Fibroblast of lung (primary cell): ENCODE measurements at regions not wholly inside any gene's neighbourhood (a gene's known extent, or its start where the extent isn't known, plus 50 kb on each side); places are given as distances from the start of the nearest gene placed in this dataset.
A peak's percentile ranks its signal among the peaks of the same experiment; 100 is the strongest.

Source experiments
- DNase-seq, 2 donors: peaks; one replicate each; pipeline versions ENCODE4 v3.0.0 to v3.0.0-alpha.2; 2010; ENCODE audit warnings: low read depth in 2 of 2
- H2AFZ ChIP-seq: 2 replicates; pipeline ENCODE4 v1.5.1; 2012; ENCODE audit warnings: low read length, control low read depth, inconsistent platforms
- H3K27ac ChIP-seq: 2 replicates; pipeline ENCODE4 v1.5.1; 2011; ENCODE audit warnings: low read length, control low read depth; ENCODE audit not compliant: insufficient read depth
- H3K27me3 ChIP-seq: 2 replicates; pipeline ENCODE4 v1.5.1; 2011; ENCODE audit warnings: mild to moderate bottlenecking, low read length; ENCODE audit not compliant: control insufficient read depth, insufficient read depth
- H3K36me3 ChIP-seq: 2 replicates; pipeline ENCODE4 v1.5.1; 2011; ENCODE audit warnings: low read length; ENCODE audit not compliant: control insufficient read depth, insufficient read depth
- H3K4me1 ChIP-seq: 2 replicates; pipeline ENCODE4 v1.5.1; 2011; ENCODE audit warnings: low read length; ENCODE audit not compliant: control insufficient read depth, insufficient read depth; ENCODE audit errors: extremely low read depth
- H3K4me2 ChIP-seq: 2 replicates; pipeline ENCODE4 v1.5.1; 2011; ENCODE audit warnings: low read length, control low read depth; ENCODE audit not compliant: insufficient read depth; ENCODE audit errors: extremely low read depth
- H3K4me3 ChIP-seq, 4 experiments: fragments of 200-600 bp in 1 of 4; sonication (generic) in 1 of 4; replicated peaks in 1 of 4; 2 replicates each; pipeline ENCODE4 v1.5.1; 2011 to 2016; ENCODE audit warnings: low read length in 4 of 4, low read depth in 3 of 4, mild to moderate bottlenecking in 3 of 4, control low read depth in 2 of 4, inconsistent platforms in 1 of 4, mixed read lengths in 1 of 4; ENCODE audit not compliant: insufficient read depth in 1 of 4; ENCODE audit errors: control extremely low read depth in 1 of 4
- H3K79me2 ChIP-seq: 2 replicates; pipeline ENCODE4 v1.5.1; 2012; ENCODE audit warnings: mild to moderate bottlenecking, low read length, inconsistent platforms; ENCODE audit not compliant: control insufficient read depth, insufficient read depth
- H3K9ac ChIP-seq: 2 replicates; pipeline ENCODE4 v1.5.1; 2011; ENCODE audit warnings: mild to moderate bottlenecking, low read length, control low read depth; ENCODE audit not compliant: insufficient read depth
- H3K9me3 ChIP-seq: 2 replicates; pipeline ENCODE4 v1.5.1; 2012; ENCODE audit warnings: low read depth, low read length; ENCODE audit not compliant: control insufficient read depth, insufficient read depth
- H4K20me1 ChIP-seq: 2 replicates; pipeline ENCODE4 v1.5.1; 2011; ENCODE audit warnings: low read length; ENCODE audit not compliant: control insufficient read depth, insufficient read depth; ENCODE audit errors: extremely low read depth
- EZH2 ChIP-seq: IDR thresholded peaks from 2 replicates; pipeline ENCODE4 v1.5.1; 2012; ENCODE audit warnings: low read length, control low read depth, mild to moderate bottlenecking; ENCODE audit errors: missing control alignments
- TF ChIP-seq, protein P1 (sequence below), 2 donors: IDR thresholded peaks in 1 of 2; conservative IDR thresholded peaks in 1 of 2; 1 replicate in 1 of 2; 2 replicates in 1 of 2; pipeline ENCODE4 v1.5.1; 2011 to 2012; ENCODE audit warnings: low read length in 2 of 2, control low read depth in 1 of 2, inconsistent platforms in 1 of 2, low read depth in 1 of 2, mild to moderate bottlenecking in 1 of 2

GRCh38 chr5:117436846-117437245 is 862.2 kb upstream of the SEMA6A start:
- no peaks in the 10 kb centered on the region for H3K4me1 ChIP-seq
- TF ChIP-seq EZH2, result no peak
- TF ChIP-seq, protein P1, sequence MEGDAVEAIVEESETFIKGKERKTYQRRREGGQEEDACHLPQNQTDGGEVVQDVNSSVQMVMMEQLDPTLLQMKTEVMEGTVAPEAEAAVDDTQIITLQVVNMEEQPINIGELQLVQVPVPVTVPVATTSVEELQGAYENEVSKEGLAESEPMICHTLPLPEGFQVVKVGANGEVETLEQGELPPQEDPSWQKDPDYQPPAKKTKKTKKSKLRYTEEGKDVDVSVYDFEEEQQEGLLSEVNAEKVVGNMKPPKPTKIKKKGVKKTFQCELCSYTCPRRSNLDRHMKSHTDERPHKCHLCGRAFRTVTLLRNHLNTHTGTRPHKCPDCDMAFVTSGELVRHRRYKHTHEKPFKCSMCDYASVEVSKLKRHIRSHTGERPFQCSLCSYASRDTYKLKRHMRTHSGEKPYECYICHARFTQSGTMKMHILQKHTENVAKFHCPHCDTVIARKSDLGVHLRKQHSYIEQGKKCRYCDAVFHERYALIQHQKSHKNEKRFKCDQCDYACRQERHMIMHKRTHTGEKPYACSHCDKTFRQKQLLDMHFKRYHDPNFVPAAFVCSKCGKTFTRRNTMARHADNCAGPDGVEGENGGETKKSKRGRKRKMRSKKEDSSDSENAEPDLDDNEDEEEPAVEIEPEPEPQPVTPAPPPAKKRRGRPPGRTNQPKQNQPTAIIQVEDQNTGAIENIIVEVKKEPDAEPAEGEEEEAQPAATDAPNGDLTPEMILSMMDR (conservative IDR thresholded peaks at IDR 0.05 in 1 of 2, IDR thresholded peaks at IDR 0.05 in 1 of 2; ENCODE audit: low read depth in 1 of 2, low read length in 2 of 2), result no peak
- no peaks in the 10 kb centered on the region for H3K79me2 ChIP-seq
- no peaks in the 10 kb centered on the region for H3K9me3 ChIP-seq
- H4K20me1 ChIP-seq, result no peaks in the 10 kb centered on the region
- no peak overlapping the region for H3K27ac ChIP-seq
- no peak overlapping the region for H3K4me2 ChIP-seq
- no peak overlapping the region for H3K9ac ChIP-seq
- DNase-seq, result no peak
- no peak overlapping the region for H2AFZ ChIP-seq
- no peak overlapping the region for H3K4me3 ChIP-seq
- H3K27me3 ChIP-seq, result no peaks in the 10 kb centered on the region
- H3K36me3 ChIP-seq, result no peaks in the 10 kb centered on the region

DNA sequence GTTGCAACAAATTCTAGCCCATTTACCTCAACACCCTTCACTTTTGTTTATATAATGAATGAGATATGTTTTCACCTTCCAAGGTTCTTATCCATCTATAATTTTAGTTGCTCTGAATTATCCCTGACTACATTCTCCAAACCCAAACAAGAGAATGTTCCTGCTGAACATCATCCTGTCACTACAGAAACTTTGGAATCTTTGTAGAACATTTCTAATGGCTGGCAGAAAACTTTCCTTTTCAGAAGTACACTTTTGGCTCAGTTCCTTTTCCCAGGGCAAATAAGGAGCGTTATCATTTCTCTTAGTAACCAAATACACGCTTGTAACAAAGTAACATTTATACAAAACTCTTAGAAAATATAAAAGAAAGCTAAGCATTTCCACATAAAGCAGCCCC is 860.6 kb upstream of the SEMA6A start:
- no peak for DNase-seq
- H2AFZ ChIP-seq, result no peak overlapping the region
- H3K9me3 ChIP-seq, result no peaks in the 10 kb centered on the region
- H3K4me2 ChIP-seq, result no peak overlapping the region
- H3K27ac ChIP-seq, result no peak overlapping the region
- H3K36me3 ChIP-seq, result no peaks in the 10 kb centered on the region
- no peak overlapping the region for H3K9ac ChIP-seq
- H3K79me2 ChIP-seq, result no peaks in the 10 kb centered on the region
- no peak overlapping the region for H3K4me3 ChIP-seq
- no peaks in the 10 kb centered on the region for H3K27me3 ChIP-seq
- H4K20me1 ChIP-seq, result no peaks in the 10 kb centered on the region
- H3K4me1 ChIP-seq, result no peaks in the 10 kb centered on the region
- TF ChIP-seq EZH2, result no peak
- TF ChIP-seq, protein P1 (conservative IDR thresholded peaks at IDR 0.05 in 1 of 2, IDR thresholded peaks at IDR 0.05 in 1 of 2; ENCODE audit: low read depth in 1 of 2, low read length in 2 of 2), result no peak

- no peaks in the 10 kb centered on the region for H3K27me3 ChIP-seq
- no peak overlapping the region for H3K4me2 ChIP-seq
- TF ChIP-seq, protein P1 (conservative IDR thresholded peaks at IDR 0.05 in 1 of 2, IDR thresholded peaks at IDR 0.05 in 1 of 2; ENCODE audit: low read depth in 1 of 2, low read length in 2 of 2), result no peak
- no peak for TF ChIP-seq EZH2
- no peak overlapping the region for H3K9ac ChIP-seq
- H3K4me3 ChIP-seq, result no peak overlapping the region
- H3K4me1 ChIP-seq, result no peaks in the 10 kb centered on the region
- H2AFZ ChIP-seq, result no peak overlapping the region
- H4K20me1 ChIP-seq, result no peaks in the 10 kb centered on the region
- H3K9me3 ChIP-seq, result no peaks in the 10 kb centered on the region
- peak in 1 of 2 donors; percentile 6 for DNase-seq
- no peaks in the 10 kb centered on the region for H3K79me2 ChIP-seq
- H3K27ac ChIP-seq, result no peak overlapping the region
- H3K36me3 ChIP-seq, result no peaks in the 10 kb centered on the region
Observed at GRCh38 chr5:117434254-117434653, 859.6 kb upstream of the SEMA6A start.
